WERI-Rb-1 (cell line): ENCODE measurements at regions not wholly inside any gene's neighbourhood (a gene's known extent, or its start where the extent isn't known, plus 50 kb on each side); places are given as distances from the start of the nearest gene placed in this dataset.

Source experiments
- DNase-seq: peaks from one replicate; pipeline ENCODE4 v3.0.0-alpha.2; 2020
- H3K27ac ChIP-seq: fragments of 250-450 bp; sonication (Bioruptor Pico); 2 replicates; pipeline ENCODE4 v1.5.1; 2020; ENCODE audit warnings: mild to moderate bottlenecking, moderate library complexity
- H3K27me3 ChIP-seq: fragments of 250-450 bp; sonication (Bioruptor Pico); 2 replicates; pipeline ENCODE4 v1.5.1; 2021; ENCODE audit warnings: mild to moderate bottlenecking, low read depth, moderate library complexity; ENCODE audit not compliant: insufficient read depth, severe bottlenecking
- H3K36me3 ChIP-seq: fragments of 250-450 bp; sonication (Bioruptor Pico); 2 replicates; pipeline ENCODE4 v1.5.1; 2020; ENCODE audit warnings: mild to moderate bottlenecking, moderate library complexity
- H3K4me3 ChIP-seq: 2 replicates; pipeline ENCODE4 v1.5.1; 2011; ENCODE audit warnings: low read depth, mild to moderate bottlenecking, control low read depth, low read length
- H3K9me3 ChIP-seq: fragments of 250-450 bp; sonication (Bioruptor Pico); 2 replicates; pipeline ENCODE4 v1.5.1; 2021; ENCODE audit warnings: mild to moderate bottlenecking, moderate library complexity; ENCODE audit not compliant: severe bottlenecking
- TF ChIP-seq, protein P1 (sequence below): IDR thresholded peaks from 2 replicates; pipeline ENCODE4 v1.5.1; 2011; ENCODE audit warnings: low read depth, mild to moderate bottlenecking, control low read depth, inconsistent platforms, low read length

DNA sequence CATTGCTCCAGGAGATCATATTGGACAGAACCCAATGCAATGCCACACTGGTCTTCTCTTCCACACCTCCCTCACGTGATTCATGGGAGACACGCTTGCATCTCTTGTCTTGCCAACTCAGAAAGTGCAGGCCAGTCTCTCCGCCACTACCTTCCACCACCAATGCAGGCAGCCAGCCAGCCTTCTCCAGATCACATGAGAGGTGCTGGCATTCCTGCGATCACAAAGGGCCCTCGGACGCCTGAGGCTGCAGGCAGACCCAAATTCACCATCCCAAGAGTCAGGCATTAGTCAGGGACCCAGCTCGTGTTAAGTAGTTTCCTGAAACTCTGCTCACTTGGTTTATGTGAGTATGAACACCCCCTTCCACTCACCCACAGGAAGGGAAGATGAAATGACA lies 437.0 kb upstream of the ETAA1 start:
- TF ChIP-seq, protein P1, sequence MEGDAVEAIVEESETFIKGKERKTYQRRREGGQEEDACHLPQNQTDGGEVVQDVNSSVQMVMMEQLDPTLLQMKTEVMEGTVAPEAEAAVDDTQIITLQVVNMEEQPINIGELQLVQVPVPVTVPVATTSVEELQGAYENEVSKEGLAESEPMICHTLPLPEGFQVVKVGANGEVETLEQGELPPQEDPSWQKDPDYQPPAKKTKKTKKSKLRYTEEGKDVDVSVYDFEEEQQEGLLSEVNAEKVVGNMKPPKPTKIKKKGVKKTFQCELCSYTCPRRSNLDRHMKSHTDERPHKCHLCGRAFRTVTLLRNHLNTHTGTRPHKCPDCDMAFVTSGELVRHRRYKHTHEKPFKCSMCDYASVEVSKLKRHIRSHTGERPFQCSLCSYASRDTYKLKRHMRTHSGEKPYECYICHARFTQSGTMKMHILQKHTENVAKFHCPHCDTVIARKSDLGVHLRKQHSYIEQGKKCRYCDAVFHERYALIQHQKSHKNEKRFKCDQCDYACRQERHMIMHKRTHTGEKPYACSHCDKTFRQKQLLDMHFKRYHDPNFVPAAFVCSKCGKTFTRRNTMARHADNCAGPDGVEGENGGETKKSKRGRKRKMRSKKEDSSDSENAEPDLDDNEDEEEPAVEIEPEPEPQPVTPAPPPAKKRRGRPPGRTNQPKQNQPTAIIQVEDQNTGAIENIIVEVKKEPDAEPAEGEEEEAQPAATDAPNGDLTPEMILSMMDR: no peak
- DNase-seq: no peak
- H3K4me3 ChIP-seq: no peak overlapping the region
- no peak overlapping the region for H3K27ac ChIP-seq
- H3K36me3 ChIP-seq: no peaks in the 10 kb centered on the region
- peaks cover 39% of the 10 kb centered on the region for H3K27me3 ChIP-seq
- no peaks in the 10 kb centered on the region for H3K9me3 ChIP-seq

DNA sequence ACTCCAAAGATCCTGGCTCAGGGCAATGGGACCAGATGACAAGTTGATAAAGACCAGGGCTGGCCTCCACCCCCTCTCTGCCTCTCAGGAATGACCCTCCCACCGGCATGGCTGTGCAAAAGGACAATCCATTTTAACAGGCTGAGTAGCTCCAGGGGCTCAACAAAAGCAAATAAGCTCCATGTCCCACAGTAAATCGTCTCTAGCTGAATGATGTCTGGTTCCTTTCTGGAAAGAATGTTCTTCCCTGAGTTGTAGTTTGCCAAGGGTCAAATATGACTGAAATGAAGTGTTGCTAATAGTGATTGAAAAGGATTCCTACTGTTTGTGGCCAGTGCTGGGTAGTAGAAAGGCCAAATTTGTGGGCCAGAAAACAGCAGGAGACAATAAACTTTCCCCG lies 434.4 kb upstream of the ETAA1 start:
- TF ChIP-seq, protein P1: no peak
- Histone ChIP-seq H3K9me3 (no peaks in the 10 kb centered on the region), H3K4me3 (no peak overlapping the region), H3K27me3 (peaks cover 40% of the 10 kb centered on the region), H3K36me3 (no peaks in the 10 kb centered on the region), H3K27ac (peak overlapping the region; percentile 15)
- peak; percentile 37 for DNase-seq

DNA sequence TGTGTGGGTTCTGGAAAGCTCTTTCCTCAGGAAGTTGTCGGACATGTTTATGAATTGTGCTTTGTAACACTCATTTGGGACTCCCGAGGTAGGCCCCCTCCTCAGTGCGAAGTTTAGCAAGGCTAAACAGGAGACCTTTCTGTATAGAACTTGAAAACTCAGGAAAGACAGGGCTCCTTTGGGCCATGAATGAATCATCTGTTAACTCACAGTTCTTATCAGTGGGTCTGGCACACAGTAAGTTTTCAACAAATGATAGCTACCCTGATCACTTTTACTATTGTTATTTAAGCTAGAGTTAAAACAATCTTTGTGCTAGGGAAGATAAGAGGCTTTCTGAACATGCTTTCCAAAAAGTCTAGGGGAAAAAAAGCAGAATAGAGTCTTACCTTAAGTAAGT lies 430.5 kb upstream of the ETAA1 start:
- no peak for DNase-seq
- Histone ChIP-seq H3K4me3 (no peak overlapping the region), H3K27me3 (peaks cover 16% of the 10 kb centered on the region), H3K27ac (no peak overlapping the region), H3K36me3 (no peaks in the 10 kb centered on the region), H3K9me3 (no peaks in the 10 kb centered on the region)
- TF ChIP-seq, protein P1: no peak

DNA sequence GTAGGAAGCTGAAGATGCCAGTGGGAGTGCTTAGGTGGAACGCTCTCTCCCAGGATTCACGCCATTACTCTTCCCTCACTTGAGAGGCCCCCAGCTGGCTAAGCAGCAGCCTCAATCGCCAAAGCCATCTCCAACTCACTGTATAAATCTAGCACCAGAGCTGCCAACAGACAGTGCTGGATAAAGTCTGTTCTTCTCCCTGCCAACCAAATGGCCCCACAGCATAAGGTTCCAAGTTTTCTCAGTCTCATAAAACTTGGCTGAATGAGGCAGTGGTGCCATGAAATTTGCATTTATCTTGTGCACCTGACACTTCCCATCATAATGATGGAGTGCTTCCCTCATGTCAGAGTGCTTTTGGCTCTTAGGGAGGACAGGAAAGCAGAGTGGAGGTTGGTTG lies 428.2 kb upstream of the ETAA1 start:
- DNase-seq: no peak
- Histone ChIP-seq H3K27ac (no peak overlapping the region), H3K9me3 (no peaks in the 10 kb centered on the region), H3K36me3 (no peaks in the 10 kb centered on the region), H3K4me3 (no peak overlapping the region), H3K27me3 (peaks cover 14% of the 10 kb centered on the region)
- TF ChIP-seq, protein P1: no peak

DNA sequence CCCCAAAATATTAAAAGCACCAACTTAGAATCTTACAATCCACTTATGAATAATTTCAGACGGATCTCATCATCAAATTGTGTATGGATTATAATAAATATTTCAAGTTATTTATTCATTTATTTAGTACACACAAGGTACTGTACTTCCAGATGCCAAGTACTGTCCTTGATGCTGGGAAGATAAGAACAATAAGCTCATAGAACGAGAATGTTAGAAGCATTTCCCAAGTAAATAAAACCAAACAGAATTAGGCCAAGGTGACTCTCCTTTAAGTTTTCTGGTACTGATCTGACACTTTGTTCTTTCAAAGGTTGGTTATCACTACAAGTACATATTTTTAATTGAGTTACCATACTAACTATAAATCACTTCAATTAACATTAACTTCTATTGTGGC lies 416.1 kb upstream of the ETAA1 start:
- Histone ChIP-seq H3K27me3 (peaks cover 33% of the 10 kb centered on the region), H3K27ac (no peak overlapping the region), H3K4me3 (no peak overlapping the region), H3K36me3 (no peaks in the 10 kb centered on the region), H3K9me3 (no peaks in the 10 kb centered on the region)
- no peak for DNase-seq
- TF ChIP-seq, protein P1: no peak

DNA sequence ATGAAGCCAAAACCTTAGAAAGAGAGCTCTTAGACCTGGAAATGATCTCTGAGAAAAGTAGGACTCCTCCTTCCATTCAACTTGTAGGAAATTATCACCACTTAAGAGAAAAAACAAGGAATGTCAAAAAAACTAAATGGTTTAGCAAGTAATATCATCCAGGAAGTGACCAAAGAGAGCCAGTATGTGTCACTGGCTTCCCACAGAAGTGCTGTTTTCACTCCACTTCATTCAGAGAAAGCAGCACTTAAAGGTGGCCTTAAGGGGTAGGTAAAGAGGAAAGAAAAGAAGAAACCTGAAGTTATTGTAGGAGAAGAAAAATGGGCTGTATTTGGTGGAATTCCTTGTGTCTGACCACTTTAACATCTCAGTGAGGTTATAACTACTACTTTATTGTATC lies 414.4 kb upstream of the ETAA1 start:
- TF ChIP-seq, protein P1: no peak
- no peak overlapping the region for H3K4me3 ChIP-seq
- no peak overlapping the region for H3K27ac ChIP-seq
- peaks cover 31% of the 10 kb centered on the region for H3K27me3 ChIP-seq
- no peaks in the 10 kb centered on the region for H3K9me3 ChIP-seq
- DNase-seq: no peak
- H3K36me3 ChIP-seq: no peaks in the 10 kb centered on the region
